ENCODE measurements at regions not wholly inside any gene's neighbourhood (a gene's known extent, or its start where the extent isn't known, plus 50 kb on each side); places are given as distances from the start of the nearest gene placed in this dataset.
A peak's percentile ranks its signal among the peaks of the same experiment; 100 is the strongest.

- peak; percentile 27 for DNase-seq (ENCODE audit: low spot score)
Measured at GRCh38 chr6:14732844-14733757, 512.8 kb upstream of the JARID2 start.

GRCh38 chr6:14734052-14734415, 511.8 kb upstream of the JARID2 start:
- DNase-seq (ENCODE audit: low spot score) = no peak

GRCh38 chr6:14734416-14735340, 511.2 kb upstream of the JARID2 start:
- DNase-seq (ENCODE audit: low spot score) = peak; percentile 32

- no peak for DNase-seq (ENCODE audit: low spot score)
Measured at GRCh38 chr6:14735956-14736486, 509.8 kb upstream of the JARID2 start.

GRCh38 chr6:14736554-14736953, 509.3 kb upstream of the JARID2 start:
- no peak for DNase-seq (ENCODE audit: low spot score)

- no peak for DNase-seq (ENCODE audit: low spot score)
Measured at GRCh38 chr6:14738497-14738896, 507.4 kb upstream of the JARID2 start.

- no peak for DNase-seq (ENCODE audit: low spot score)
Measured at GRCh38 chr6:14738933-14739332, 506.9 kb upstream of the JARID2 start.

- no peak for DNase-seq (ENCODE audit: low spot score)
Measured at GRCh38 chr6:14739827-14740226, 506.0 kb upstream of the JARID2 start.

GRCh38 chr6:14742171-14742570, 503.7 kb upstream of the JARID2 start:
- DNase-seq (ENCODE audit: low spot score) = no peak

GRCh38 chr6:14742680-14743079, 503.2 kb upstream of the JARID2 start:
- no peak for DNase-seq (ENCODE audit: low spot score)

- no peak for DNase-seq (ENCODE audit: low spot score)
Measured at GRCh38 chr6:14743144-14743473, 502.8 kb upstream of the JARID2 start.

GRCh38 chr6:14743474-14744211, 502.2 kb upstream of the JARID2 start:
- peak; percentile 85 for DNase-seq (ENCODE audit: low spot score)

GRCh38 chr6:14744212-14744556, 501.7 kb upstream of the JARID2 start:
- DNase-seq (ENCODE audit: low spot score) = no peak

- DNase-seq (ENCODE audit: low spot score) = no peak
Measured at GRCh38 chr6:14746139-14746837, 499.6 kb upstream of the JARID2 start.

GRCh38 chr6:14747881-14748520, 497.9 kb upstream of the JARID2 start:
- DNase-seq (ENCODE audit: low spot score) = no peak

GRCh38 chr6:14748679-14749078, 497.2 kb upstream of the JARID2 start:
- DNase-seq (ENCODE audit: low spot score) = no peak

GRCh38 chr6:14750059-14750661, 495.7 kb upstream of the JARID2 start:
- DNase-seq (ENCODE audit: low spot score) = no peak

GRCh38 chr6:14751645-14752175, 494.2 kb upstream of the JARID2 start:
- no peak for DNase-seq (ENCODE audit: low spot score)

- no peak for DNase-seq (ENCODE audit: low spot score)
Measured at GRCh38 chr6:14754751-14755513, 490.9 kb upstream of the JARID2 start.

- DNase-seq (ENCODE audit: low spot score) = no peak
Measured at GRCh38 chr6:14756340-14756739, 489.5 kb upstream of the JARID2 start.

All from AG08396 (cell line).